ENCODE measurements at regions not wholly inside any gene's neighbourhood (a gene's known extent, or its start where the extent isn't known, plus 50 kb on each side); places are given as distances from the start of the nearest gene placed in this dataset.

GRCh38 chr4:17093481-17093880, 195.0 kb upstream of the LDB2 start:
- TF ChIP-seq CTCF (optimal IDR thresholded peaks at IDR 0.05 in 1 of 3, IDR thresholded peaks at IDR 0.05 in 1 of 3, conservative IDR thresholded peaks at IDR 0.05 in 1 of 3; ENCODE audit: extremely low read depth in 1 of 3, insufficient read depth in 2 of 3, low read length in 3 of 3) (no peak), EZH2 (IDR thresholded peaks at IDR 0.05; ENCODE audit: low read length) (no peak)

Measured in keratinocyte (primary cell).